SIG-M5 treated with dmso at 0.1 percent for 504 hours (cell line): ENCODE measurements at regions not wholly inside any gene's neighbourhood (a gene's known extent, or its start where the extent isn't known, plus 50 kb on each side); places are given as distances from the start of the nearest gene placed in this dataset.

Experiments used
- DNase-seq: peaks from one replicate; lab custom pipeline; 2025; ENCODE audit not compliant: unreplicated experiment; lab: John Stamatoyannopoulos, UW

- DNase-seq = no peak
Measured at GRCh38 chr14:80446356-80446755, 235.1 kb upstream of the DIO2 start.

GRCh38 chr14:80445605-80446004, 234.3 kb upstream of the DIO2 start:
- DNase-seq = no peak

- DNase-seq = peak; percentile 30
Measured at GRCh38 chr14:80434574-80435321, 223.4 kb upstream of the DIO2 start.

- no peak for DNase-seq
Measured at GRCh38 chr14:80433811-80434210, 222.5 kb upstream of the DIO2 start.

- no peak for DNase-seq
Measured at GRCh38 chr14:80428671-80429070, 217.4 kb upstream of the DIO2 start.

GRCh38 chr14:80428171-80428570, 216.9 kb upstream of the DIO2 start:
- no peak for DNase-seq

- DNase-seq = no peak
Measured at GRCh38 chr14:80427101-80427500, 215.8 kb upstream of the DIO2 start.

- DNase-seq = no peak
Measured at GRCh38 chr14:80426683-80427082, 215.4 kb upstream of the DIO2 start.

GRCh38 chr14:80425686-80426085, 214.4 kb upstream of the DIO2 start:
- DNase-seq = peak; percentile 1

GRCh38 chr14:80419769-80420168, 208.5 kb upstream of the DIO2 start:
- DNase-seq = no peak

GRCh38 chr14:80419345-80419744, 208.0 kb upstream of the DIO2 start:
- no peak for DNase-seq

GRCh38 chr14:80415636-80416035, 204.3 kb upstream of the DIO2 start:
- DNase-seq = no peak

- no peak for DNase-seq
Measured at GRCh38 chr14:80414080-80414479, 202.8 kb upstream of the DIO2 start.

GRCh38 chr14:80404413-80404812, 193.1 kb upstream of the DIO2 start:
- DNase-seq = no peak

GRCh38 chr14:80403036-80403435, 191.7 kb upstream of the DIO2 start:
- no peak for DNase-seq

- DNase-seq = no peak
Measured at GRCh38 chr14:80395031-80395430, 183.7 kb upstream of the DIO2 start.

- DNase-seq = no peak
Measured at GRCh38 chr14:80393766-80394165, 182.5 kb upstream of the DIO2 start.

GRCh38 chr14:80390906-80391305, 179.6 kb upstream of the DIO2 start:
- DNase-seq = peak; percentile 41

- DNase-seq = no peak
Measured at GRCh38 chr14:80388980-80389711, 177.8 kb upstream of the DIO2 start.

GRCh38 chr14:80387563-80387981, 176.3 kb upstream of the DIO2 start:
- no peak for DNase-seq

- DNase-seq = no peak
Measured at GRCh38 chr14:80385336-80385735, 174.0 kb upstream of the DIO2 start.

- DNase-seq = no peak
Measured at GRCh38 chr14:80383223-80383622, 171.9 kb upstream of the DIO2 start.
